Activated naive CD8-positive, alpha-beta T cell treated with anti-CD3 and anti-CD28 coated beads for 36 hours (primary cell): ENCODE measurements at regions not wholly inside any gene's neighbourhood (a gene's known extent, or its start where the extent isn't known, plus 50 kb on each side); places are given as distances from the start of the nearest gene placed in this dataset.

Experiments
- DNase-seq: peaks from one replicate; pipeline ENCODE4 v3.0.0; 2021
- H3K27ac Mint-ChIP-seq: one replicate; pipeline ENCODE4 v1.8.0; 2022; ENCODE audit warnings: mild to moderate bottlenecking, moderate library complexity, mixed read lengths
- H3K27me3 Mint-ChIP-seq: one replicate; pipeline ENCODE4 v1.8.0; 2022; ENCODE audit warnings: mild to moderate bottlenecking, mixed read lengths
- H3K36me3 Mint-ChIP-seq: one replicate; pipeline ENCODE4 v1.8.0; 2021; ENCODE audit warnings: mild to moderate bottlenecking, mixed read lengths
- H3K4me1 Mint-ChIP-seq: one replicate; pipeline ENCODE4 v1.8.0; 2021; ENCODE audit warnings: mixed read lengths
- H3K4me3 Mint-ChIP-seq: one replicate; pipeline ENCODE4 v1.8.0; 2022; ENCODE audit warnings: mild to moderate bottlenecking, moderate library complexity, mixed read lengths
- H3K9me3 Mint-ChIP-seq: one replicate; pipeline ENCODE4 v1.8.0; 2022; ENCODE audit warnings: mixed read lengths

DNA sequence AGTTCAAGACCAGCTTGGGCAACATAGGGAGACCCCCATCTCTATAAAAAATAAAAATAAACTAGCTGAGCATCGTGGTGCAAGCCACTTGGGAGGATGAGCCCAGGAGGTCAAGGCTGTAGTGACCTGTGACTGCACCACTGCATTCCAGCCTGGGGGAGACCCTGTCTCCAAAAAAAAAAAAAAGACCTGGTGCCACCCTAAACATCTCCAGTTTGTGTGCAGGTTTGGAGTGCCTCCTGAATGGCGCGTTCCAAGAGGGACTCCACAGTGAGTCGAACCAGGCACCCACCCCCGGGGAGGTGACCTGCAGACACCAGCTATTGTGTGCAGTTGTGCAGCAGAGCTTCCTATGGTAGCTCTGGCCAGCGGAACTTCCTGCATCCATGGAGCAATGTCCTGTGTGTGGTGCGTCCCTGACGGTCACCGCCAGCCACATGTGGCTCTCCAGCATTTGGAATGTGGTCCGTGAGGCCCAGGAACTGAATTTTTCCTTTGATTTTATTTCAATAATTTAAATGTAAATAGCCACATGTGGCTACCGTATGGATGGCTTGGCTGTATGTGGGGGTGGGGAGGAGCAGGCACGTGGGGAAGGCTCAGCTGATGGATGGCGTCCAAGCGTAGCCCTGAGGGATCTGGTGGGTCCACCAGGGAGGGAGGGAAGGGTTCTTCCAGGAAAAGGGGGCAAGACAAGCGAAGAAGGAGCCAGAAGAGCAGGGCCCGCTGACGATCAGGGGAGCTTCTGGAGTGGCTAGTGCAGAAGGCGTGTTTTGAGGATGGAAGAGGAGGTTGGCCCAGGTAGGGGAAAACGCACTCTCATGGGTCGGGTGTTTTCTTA lies 107.1 kb upstream of the GSE1 start:
- H3K36me3 Mint-ChIP-seq, result no peaks in the 10 kb centered on the region
- no peak overlapping the region for H3K27ac Mint-ChIP-seq
- no peaks in the 10 kb centered on the region for H3K9me3 Mint-ChIP-seq
- no peaks in the 10 kb centered on the region for H3K27me3 Mint-ChIP-seq
- H3K4me3 Mint-ChIP-seq, result no peak overlapping the region
- no peak for DNase-seq
- H3K4me1 Mint-ChIP-seq, result no peaks in the 10 kb centered on the region

DNA sequence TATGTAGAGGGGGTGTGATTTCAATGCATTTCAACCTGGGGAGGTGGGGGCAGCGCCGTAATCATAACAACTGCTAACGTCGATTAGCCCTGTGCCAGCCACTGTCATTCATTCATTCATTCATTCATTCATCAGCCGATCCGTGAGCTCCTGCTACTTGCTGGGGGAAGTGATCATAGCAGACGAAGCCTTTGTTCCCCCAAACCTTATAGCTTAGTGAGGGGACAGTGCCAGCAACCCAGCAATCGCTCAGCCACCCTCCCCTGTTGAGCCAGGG lies 106.5 kb upstream of the GSE1 start:
- H3K27ac Mint-ChIP-seq, result no peak overlapping the region
- no peak for DNase-seq
- no peaks in the 10 kb centered on the region for H3K36me3 Mint-ChIP-seq
- H3K4me3 Mint-ChIP-seq, result no peak overlapping the region
- H3K9me3 Mint-ChIP-seq, result no peaks in the 10 kb centered on the region
- no peaks in the 10 kb centered on the region for H3K27me3 Mint-ChIP-seq
- H3K4me1 Mint-ChIP-seq, result no peaks in the 10 kb centered on the region

- Mint-ChIP-seq H3K4me3 (no peak overlapping the region), H3K27me3 (no peaks in the 10 kb centered on the region), H3K9me3 (no peaks in the 10 kb centered on the region), H3K27ac (no peak overlapping the region), H3K4me1 (no peaks in the 10 kb centered on the region), H3K36me3 (no peaks in the 10 kb centered on the region)
- DNase-seq, result no peak
These were observed 105.8 kb upstream of the GSE1 start for GRCh38 chr16:85507342-85507741.

- no peaks in the 10 kb centered on the region for H3K36me3 Mint-ChIP-seq
- no peak for DNase-seq
These were observed 104.7 kb upstream of the GSE1 start for GRCh38 chr16:85508388-85508787.

GRCh38 chr16:85508993-85509392 lies 104.1 kb upstream of the GSE1 start:
- H3K27me3 Mint-ChIP-seq, result no peaks in the 10 kb centered on the region
- H3K27ac Mint-ChIP-seq, result no peak overlapping the region

More at GRCh38 chr16:85508388-85508787, 104.7 kb upstream of the GSE1 start:
- H3K27ac Mint-ChIP-seq, result no peak overlapping the region
- no peaks in the 10 kb centered on the region for H3K9me3 Mint-ChIP-seq
- no peak overlapping the region for H3K4me3 Mint-ChIP-seq
- no peaks in the 10 kb centered on the region for H3K4me1 Mint-ChIP-seq
- H3K27me3 Mint-ChIP-seq, result no peaks in the 10 kb centered on the region

GRCh38 chr16:85510041-85510659 lies 103.0 kb upstream of the GSE1 start:
- H3K27ac Mint-ChIP-seq, result no peak overlapping the region
- no peaks in the 10 kb centered on the region for H3K4me1 Mint-ChIP-seq
- no peaks in the 10 kb centered on the region for H3K9me3 Mint-ChIP-seq
- no peak for DNase-seq
- no peaks in the 10 kb centered on the region for H3K27me3 Mint-ChIP-seq
- no peak overlapping the region for H3K4me3 Mint-ChIP-seq
- H3K36me3 Mint-ChIP-seq, result no peaks in the 10 kb centered on the region

More at GRCh38 chr16:85508993-85509392, 104.1 kb upstream of the GSE1 start:
- H3K4me3 Mint-ChIP-seq, result no peak overlapping the region
- DNase-seq, result no peak
- no peaks in the 10 kb centered on the region for H3K36me3 Mint-ChIP-seq
- no peaks in the 10 kb centered on the region for H3K4me1 Mint-ChIP-seq
- H3K9me3 Mint-ChIP-seq, result no peaks in the 10 kb centered on the region

DNA sequence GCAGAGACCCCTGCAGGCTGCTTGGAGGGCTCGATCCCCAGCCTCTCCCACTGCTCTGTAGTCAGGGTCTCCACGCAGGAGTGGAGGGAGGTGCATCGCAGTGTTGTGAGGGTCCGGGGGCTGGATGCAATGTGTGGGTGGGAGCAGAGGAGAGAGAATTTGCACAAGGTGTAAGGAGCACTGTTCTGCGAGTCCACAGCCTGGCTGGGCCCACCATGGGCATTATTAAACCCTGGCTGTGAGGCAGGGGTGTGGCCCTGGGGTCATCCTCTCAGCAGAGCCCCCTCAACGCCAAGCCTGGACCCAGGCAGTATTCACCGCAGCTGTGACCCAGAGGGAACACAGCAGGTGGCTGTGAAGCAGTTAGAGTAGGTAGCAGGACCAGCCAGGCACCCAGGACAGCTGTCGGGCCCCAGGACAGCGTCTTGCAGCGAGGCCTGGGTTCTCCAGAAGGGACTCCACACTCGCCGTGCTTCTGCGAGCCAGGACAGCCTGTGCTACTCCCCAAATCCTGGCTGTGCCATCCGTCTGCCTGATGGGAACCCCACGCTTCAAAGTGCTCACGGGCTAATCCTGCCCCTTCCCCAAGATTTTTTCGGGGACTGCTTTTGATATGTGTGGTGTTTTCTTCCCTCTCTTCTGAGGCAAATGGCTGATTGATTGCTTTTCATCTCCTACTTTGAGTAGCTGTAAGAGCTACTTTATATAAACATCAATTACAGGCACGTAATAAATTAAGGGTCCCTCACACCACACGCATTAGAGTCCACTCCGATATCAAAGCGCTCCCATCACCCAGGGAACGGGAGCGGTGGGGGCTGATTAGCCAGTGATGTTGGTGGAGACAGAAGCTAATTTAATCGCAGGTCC lies 100.9 kb upstream of the GSE1 start:
- no peak overlapping the region for H3K27ac Mint-ChIP-seq
- H3K27me3 Mint-ChIP-seq, result no peaks in the 10 kb centered on the region
- no peak for DNase-seq
- no peaks in the 10 kb centered on the region for H3K36me3 Mint-ChIP-seq
- no peak overlapping the region for H3K4me3 Mint-ChIP-seq
- no peaks in the 10 kb centered on the region for H3K4me1 Mint-ChIP-seq
- H3K9me3 Mint-ChIP-seq, result no peaks in the 10 kb centered on the region

DNA sequence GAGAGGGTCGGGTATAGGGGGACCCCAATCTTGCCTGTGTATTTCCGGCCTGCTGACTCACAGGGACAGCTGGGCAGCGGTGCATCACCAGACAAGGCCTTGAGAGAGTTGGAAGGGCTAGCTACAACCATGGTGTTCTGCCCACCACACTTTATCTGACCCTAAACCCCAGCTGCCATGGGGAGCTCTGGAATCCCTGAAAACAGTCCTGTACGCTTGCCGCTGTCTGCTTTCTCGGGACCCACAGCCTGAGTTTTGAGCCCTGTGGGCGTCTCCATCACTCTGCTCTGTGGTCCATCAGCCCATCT lies 100.4 kb upstream of the GSE1 start:
- Mint-ChIP-seq H3K27me3 (no peaks in the 10 kb centered on the region), H3K9me3 (no peaks in the 10 kb centered on the region), H3K27ac (no peak overlapping the region), H3K36me3 (no peaks in the 10 kb centered on the region), H3K4me3 (no peak overlapping the region), H3K4me1 (no peaks in the 10 kb centered on the region)
- no peak for DNase-seq

GRCh38 chr16:85513180-85513579 lies 99.9 kb upstream of the GSE1 start:
- Mint-ChIP-seq H3K36me3 (no peaks in the 10 kb centered on the region), H3K4me3 (no peak overlapping the region), H3K4me1 (no peaks in the 10 kb centered on the region), H3K27ac (no peak overlapping the region), H3K27me3 (no peaks in the 10 kb centered on the region), H3K9me3 (no peaks in the 10 kb centered on the region)
- DNase-seq, result no peak

DNA sequence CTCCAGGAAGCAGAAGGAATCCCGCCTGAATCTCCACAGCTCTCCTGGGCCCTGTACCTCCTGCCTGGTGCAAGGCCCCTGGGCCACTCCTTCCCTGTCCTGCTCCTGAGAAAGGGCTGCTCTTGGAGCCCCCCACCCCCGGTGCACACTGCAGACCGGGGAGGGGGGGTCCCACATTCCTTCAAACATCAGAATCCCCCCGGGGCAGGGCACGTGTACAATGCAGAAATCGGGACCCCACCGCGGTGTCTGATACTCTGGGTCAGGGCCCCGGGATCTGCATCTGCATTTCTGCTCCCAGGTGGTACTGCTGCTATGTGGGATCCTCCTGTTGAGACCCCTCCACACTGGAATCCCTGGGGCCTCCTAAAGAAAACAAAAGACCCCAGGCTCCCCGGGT lies 99.5 kb upstream of the GSE1 start:
- H3K27me3 Mint-ChIP-seq, result no peaks in the 10 kb centered on the region
- no peaks in the 10 kb centered on the region for H3K4me1 Mint-ChIP-seq
- DNase-seq, result no peak
- no peaks in the 10 kb centered on the region for H3K9me3 Mint-ChIP-seq
- no peaks in the 10 kb centered on the region for H3K36me3 Mint-ChIP-seq
- H3K27ac Mint-ChIP-seq, result no peak overlapping the region
- H3K4me3 Mint-ChIP-seq, result no peak overlapping the region

DNA sequence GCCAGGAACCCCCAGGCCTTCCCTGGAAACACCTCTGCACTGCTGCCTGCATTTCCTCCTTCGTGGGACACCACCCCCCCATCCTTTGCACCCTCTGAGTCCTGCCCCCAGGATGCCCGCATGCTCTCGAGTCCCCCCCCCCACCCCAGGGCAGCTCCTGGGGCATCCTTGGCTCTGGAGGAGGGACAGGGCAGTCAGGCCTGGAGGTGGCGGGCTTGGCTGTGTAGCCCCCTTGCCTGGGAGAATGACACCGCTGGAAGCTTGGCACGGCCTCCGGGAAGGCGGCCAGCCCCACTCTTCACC lies 98.9 kb upstream of the GSE1 start:
- no peaks in the 10 kb centered on the region for H3K36me3 Mint-ChIP-seq

GRCh38 chr16:85514598-85515318 lies 98.4 kb upstream of the GSE1 start:
- no peak overlapping the region for H3K27ac Mint-ChIP-seq
- peaks cover 2% of the 10 kb centered on the region for H3K9me3 Mint-ChIP-seq
- H3K36me3 Mint-ChIP-seq, result no peaks in the 10 kb centered on the region
- DNase-seq, result no peak
- no peaks in the 10 kb centered on the region for H3K27me3 Mint-ChIP-seq
- no peaks in the 10 kb centered on the region for H3K4me1 Mint-ChIP-seq
- H3K4me3 Mint-ChIP-seq, result no peak overlapping the region

More for the DNA sequence above, 98.9 kb upstream of the GSE1 start:
- no peaks in the 10 kb centered on the region for H3K27me3 Mint-ChIP-seq
- no peaks in the 10 kb centered on the region for H3K4me1 Mint-ChIP-seq
- no peak overlapping the region for H3K27ac Mint-ChIP-seq
- H3K9me3 Mint-ChIP-seq, result no peaks in the 10 kb centered on the region
- no peak overlapping the region for H3K4me3 Mint-ChIP-seq
- no peak for DNase-seq

- H3K9me3 Mint-ChIP-seq, result peaks cover 2% of the 10 kb centered on the region
These were observed 97.8 kb upstream of the GSE1 start for GRCh38 chr16:85515319-85515745.

DNA sequence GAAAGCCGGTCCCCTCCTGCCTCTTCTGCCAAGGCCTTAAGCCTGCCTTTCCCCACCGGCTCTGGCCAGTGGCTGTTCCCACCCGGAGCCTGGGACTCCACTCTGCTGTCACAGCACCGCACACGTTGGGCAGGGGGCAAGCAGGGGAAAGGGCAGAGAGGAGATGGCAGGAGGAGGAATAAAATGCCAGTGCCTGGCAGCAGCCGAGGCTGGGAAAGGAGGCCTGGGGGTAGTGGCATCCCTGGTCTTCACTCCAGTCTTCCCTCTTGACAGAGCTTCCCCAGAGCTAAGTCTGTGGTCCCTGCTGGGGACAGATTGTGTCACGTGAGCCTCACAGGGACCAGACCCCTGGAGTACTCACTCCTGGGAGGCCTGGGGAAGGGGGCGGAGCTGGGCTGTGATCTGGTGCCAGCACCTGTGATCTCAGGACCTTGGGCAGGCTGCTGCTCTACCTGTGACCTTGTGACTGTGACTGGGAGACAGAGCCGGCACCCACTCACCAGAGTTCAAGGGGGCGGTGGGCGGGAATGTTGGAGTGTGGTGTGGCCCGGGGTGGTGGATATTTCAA lies 97.2 kb upstream of the GSE1 start:
- DNase-seq, result no peak
- H3K4me1 Mint-ChIP-seq, result no peaks in the 10 kb centered on the region
- H3K4me3 Mint-ChIP-seq, result no peak overlapping the region
- H3K27ac Mint-ChIP-seq, result no peak overlapping the region
- H3K36me3 Mint-ChIP-seq, result no peaks in the 10 kb centered on the region
- H3K9me3 Mint-ChIP-seq, result peaks cover 2% of the 10 kb centered on the region
- no peaks in the 10 kb centered on the region for H3K27me3 Mint-ChIP-seq

More at GRCh38 chr16:85515319-85515745, 97.8 kb upstream of the GSE1 start:
- no peaks in the 10 kb centered on the region for H3K36me3 Mint-ChIP-seq
- H3K4me3 Mint-ChIP-seq, result no peak overlapping the region
- no peaks in the 10 kb centered on the region for H3K27me3 Mint-ChIP-seq
- DNase-seq, result no peak
- H3K27ac Mint-ChIP-seq, result no peak overlapping the region
- no peaks in the 10 kb centered on the region for H3K4me1 Mint-ChIP-seq

- Mint-ChIP-seq H3K36me3 (no peaks in the 10 kb centered on the region), H3K27ac (no peak overlapping the region), H3K4me3 (no peak overlapping the region), H3K27me3 (no peaks in the 10 kb centered on the region), H3K4me1 (no peaks in the 10 kb centered on the region), H3K9me3 (peaks cover 2% of the 10 kb centered on the region)
- DNase-seq, result no peak
These were observed 96.0 kb upstream of the GSE1 start for GRCh38 chr16:85517154-85517553.
